ENCODE measurements at regions not wholly inside any gene's neighbourhood (a gene's known extent, or its start where the extent isn't known, plus 50 kb on each side); places are given as distances from the start of the nearest gene placed in this dataset.
"Not testable (repeated sequence)": the region's sequence is repeated elsewhere in the genome, so short reads cannot be mapped to it uniquely, and the experiment has no call there.

GRCh38 chr1:185529673-185530072 is 204.5 kb upstream of the HMCN1 start:
- TF ChIP-seq CTCF (conservative IDR thresholded peaks at IDR 0.05; ENCODE audit: low read depth, low read length): no peak
- DNase-seq (ENCODE audit: low read depth): no peak
- no peak overlapping the region for H3K4me3 ChIP-seq (ENCODE audit: low read length)

- no peak for DNase-seq (ENCODE audit: low read depth)
Measured at GRCh38 chr1:185528084-185528676, 206.0 kb upstream of the HMCN1 start.

GRCh38 chr1:185526344-185527307 is 207.6 kb upstream of the HMCN1 start:
- no peak for DNase-seq (ENCODE audit: low read depth)
- no peak overlapping the region for H3K4me3 ChIP-seq (ENCODE audit: low read length)
- no peak for TF ChIP-seq CTCF (conservative IDR thresholded peaks at IDR 0.05; ENCODE audit: low read depth, low read length)

More at GRCh38 chr1:185528084-185528676, 206.0 kb upstream of the HMCN1 start:
- H3K4me3 ChIP-seq (ENCODE audit: low read length): no peak overlapping the region
- TF ChIP-seq CTCF (conservative IDR thresholded peaks at IDR 0.05; ENCODE audit: low read depth, low read length): no peak

GRCh38 chr1:185520188-185520920 is 203.3 kb upstream of the IVNS1ABP start:
- TF ChIP-seq CTCF (conservative IDR thresholded peaks at IDR 0.05; ENCODE audit: low read depth, low read length): no peak
- no peak for DNase-seq (ENCODE audit: low read depth)
- H3K4me3 ChIP-seq (ENCODE audit: low read length): no peak overlapping the region

- no peak for TF ChIP-seq CTCF (conservative IDR thresholded peaks at IDR 0.05; ENCODE audit: low read depth, low read length)
- H3K4me3 ChIP-seq (ENCODE audit: low read length): no peak overlapping the region
Measured at GRCh38 chr1:185517808-185518419, 200.9 kb upstream of the IVNS1ABP start.

GRCh38 chr1:185517301-185517700 is 200.3 kb upstream of the IVNS1ABP start:
- not testable (repeated sequence) for H3K4me3 ChIP-seq (ENCODE audit: low read length); DNase-seq (ENCODE audit: low read depth)

More at GRCh38 chr1:185517808-185518419, 200.9 kb upstream of the IVNS1ABP start:
- DNase-seq (ENCODE audit: low read depth): no peak

- no peak for TF ChIP-seq CTCF (conservative IDR thresholded peaks at IDR 0.05; ENCODE audit: low read depth, low read length)
- H3K4me3 ChIP-seq (ENCODE audit: low read length): no peak overlapping the region
- no peak for DNase-seq (ENCODE audit: low read depth)
Measured at GRCh38 chr1:185515696-185516095, 198.7 kb upstream of the IVNS1ABP start.
